RWPE2 (cell line): ENCODE measurements at regions not wholly inside any gene's neighbourhood (a gene's known extent, or its start where the extent isn't known, plus 50 kb on each side); places are given as distances from the start of the nearest gene placed in this dataset.

Experiments
- ATAC-seq: fragments of 200-7000 bp; cut with Tn5 transposase; 3 replicates; pipeline ENCODE4 v1.9.1; 2021; ENCODE audit warnings: low read depth
- DNase-seq: peaks from one replicate; pipeline ENCODE4 v3.0.0-alpha.2; 2020; ENCODE audit warnings: low spot score
- H3K27ac ChIP-seq: fragments of 450-650 bp; 2 replicates; pipeline ENCODE4 v1.5.1; 2017; ENCODE audit warnings: mild to moderate bottlenecking; ENCODE audit not compliant: poor library complexity, severe bottlenecking
- H3K27me3 ChIP-seq: fragments of 250-450 bp; sonication (Bioruptor Pico); 2 replicates; pipeline ENCODE4 v1.5.1; 2021; ENCODE audit warnings: mild to moderate bottlenecking, moderate library complexity; ENCODE audit not compliant: insufficient read depth, poor library complexity, severe bottlenecking
- H3K36me3 ChIP-seq: fragments of 250-450 bp; sonication (Bioruptor Pico); 2 replicates; pipeline ENCODE4 v1.5.1; 2020; ENCODE audit warnings: low read depth, mild to moderate bottlenecking, moderate library complexity
- H3K4me1 ChIP-seq: fragments of 250-450 bp; sonication (Bioruptor Pico); 2 replicates; pipeline ENCODE4 v1.5.1; 2021; ENCODE audit warnings: mild to moderate bottlenecking, moderate library complexity; ENCODE audit not compliant: insufficient read depth, poor library complexity, severe bottlenecking
- H3K4me3 ChIP-seq: fragments of 250-450 bp; sonication (Bioruptor Pico); 2 replicates; pipeline ENCODE4 v1.5.1; 2021; ENCODE audit warnings: mild to moderate bottlenecking, moderate library complexity; ENCODE audit not compliant: severe bottlenecking
- H3K9me3 ChIP-seq: fragments of 250-450 bp; sonication (Bioruptor Pico); 2 replicates; pipeline ENCODE4 v1.5.1; 2021; ENCODE audit warnings: mild to moderate bottlenecking, moderate library complexity; ENCODE audit not compliant: severe bottlenecking
- CTCF ChIP-seq: fragments of 450-650 bp; IDR thresholded peaks from one replicate; pipeline ENCODE4 v1.5.1; 2017; ENCODE audit warnings: mild to moderate bottlenecking, moderate library complexity; ENCODE audit not compliant: poor library complexity, severe bottlenecking

- no peaks in the 10 kb centered on the region for H3K27me3 ChIP-seq
- H3K9me3 ChIP-seq, result no peaks in the 10 kb centered on the region
- H3K36me3 ChIP-seq, result no peaks in the 10 kb centered on the region
- TF ChIP-seq CTCF, result no peak
- no peaks in the 10 kb centered on the region for H3K4me1 ChIP-seq
- H3K4me3 ChIP-seq, result no peak overlapping the region
- DNase-seq, result no peak
- peak; percentile 84 for ATAC-seq
- H3K27ac ChIP-seq, result no peak overlapping the region
These were observed 172.7 kb upstream of the LNX1 start for GRCh38 chr4:53763813-53764597.

GRCh38 chr4:53755656-53756055 is 164.4 kb upstream of the LNX1 start:
- no peak for TF ChIP-seq CTCF
- Histone ChIP-seq H3K27me3 (no peaks in the 10 kb centered on the region), H3K27ac (no peak overlapping the region), H3K36me3 (no peaks in the 10 kb centered on the region), H3K4me1 (no peaks in the 10 kb centered on the region), H3K9me3 (peaks cover 6% of the 10 kb centered on the region), H3K4me3 (no peak overlapping the region)
- DNase-seq (no peak), ATAC-seq (no peak)

- Histone ChIP-seq H3K27ac (no peak overlapping the region), H3K4me3 (no peak overlapping the region), H3K27me3 (no peaks in the 10 kb centered on the region), H3K9me3 (peaks cover 6% of the 10 kb centered on the region), H3K36me3 (no peaks in the 10 kb centered on the region), H3K4me1 (no peaks in the 10 kb centered on the region)
- DNase-seq (no peak), ATAC-seq (no peak)
- TF ChIP-seq CTCF, result no peak
These were observed 160.8 kb upstream of the LNX1 start for GRCh38 chr4:53752124-53752523.

GRCh38 chr4:53748328-53748772 is 157.1 kb upstream of the LNX1 start:
- TF ChIP-seq CTCF, result no peak
- no peak overlapping the region for H3K4me3 ChIP-seq
- no peaks in the 10 kb centered on the region for H3K9me3 ChIP-seq
- H3K36me3 ChIP-seq, result no peaks in the 10 kb centered on the region
- no peaks in the 10 kb centered on the region for H3K4me1 ChIP-seq
- no peak for DNase-seq
- H3K27ac ChIP-seq, result no peak overlapping the region
- ATAC-seq, result no peak
- no peaks in the 10 kb centered on the region for H3K27me3 ChIP-seq

GRCh38 chr4:53747401-53747800 is 156.1 kb upstream of the LNX1 start:
- no peak for TF ChIP-seq CTCF
- ATAC-seq, result no peak
- no peaks in the 10 kb centered on the region for H3K36me3 ChIP-seq
- H3K4me1 ChIP-seq, result no peaks in the 10 kb centered on the region
- no peaks in the 10 kb centered on the region for H3K9me3 ChIP-seq
- H3K27ac ChIP-seq, result no peak overlapping the region
- H3K27me3 ChIP-seq, result no peaks in the 10 kb centered on the region
- DNase-seq, result no peak
- no peak overlapping the region for H3K4me3 ChIP-seq
